ENCODE measurements at regions not wholly inside any gene's neighbourhood (a gene's known extent, or its start where the extent isn't known, plus 50 kb on each side); places are given as distances from the start of the nearest gene placed in this dataset.

DNA sequence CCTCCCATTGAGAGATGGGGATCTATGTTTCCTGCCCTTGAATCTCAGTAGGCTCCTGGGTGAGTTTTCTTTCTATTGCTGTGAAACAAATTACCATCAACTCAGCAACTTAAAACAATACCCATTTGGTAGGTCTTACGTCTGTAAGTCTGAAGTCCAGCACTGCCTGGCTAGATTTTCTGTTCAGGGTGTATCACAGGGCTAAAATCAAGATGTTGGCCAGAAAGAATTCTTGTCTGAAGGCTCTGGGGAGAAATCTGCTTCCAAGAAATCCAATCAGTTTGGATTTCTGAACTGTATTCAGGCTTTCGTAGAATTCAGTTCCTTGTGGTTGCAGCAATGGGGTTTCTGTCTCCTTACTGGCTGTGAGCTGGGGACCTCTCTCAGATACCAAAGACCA is 99.6 kb upstream of the SLC24A3 start:
- no peaks in the 10 kb centered on the region for H3K36me3 ChIP-seq (ENCODE audit: control insufficient read depth in 1 of 2, insufficient read depth in 2 of 2, low read length in 2 of 2)
- H3K4me3 ChIP-seq (ENCODE audit: low read depth in 1 of 2, low read length in 2 of 2): no peak overlapping the region
- H3K4me1 ChIP-seq (ENCODE audit: control insufficient read depth in 1 of 2, insufficient read depth in 2 of 2, low read length in 2 of 2): no peaks in the 10 kb centered on the region
- H3K27ac ChIP-seq (ENCODE audit: low read length): no peak overlapping the region
- no peaks in the 10 kb centered on the region for H3K9me3 ChIP-seq (ENCODE audit: control insufficient read depth in 1 of 2, low read length in 2 of 2)
- H3K27me3 ChIP-seq (ENCODE audit: low read depth, low read length): no peaks in the 10 kb centered on the region

DNA sequence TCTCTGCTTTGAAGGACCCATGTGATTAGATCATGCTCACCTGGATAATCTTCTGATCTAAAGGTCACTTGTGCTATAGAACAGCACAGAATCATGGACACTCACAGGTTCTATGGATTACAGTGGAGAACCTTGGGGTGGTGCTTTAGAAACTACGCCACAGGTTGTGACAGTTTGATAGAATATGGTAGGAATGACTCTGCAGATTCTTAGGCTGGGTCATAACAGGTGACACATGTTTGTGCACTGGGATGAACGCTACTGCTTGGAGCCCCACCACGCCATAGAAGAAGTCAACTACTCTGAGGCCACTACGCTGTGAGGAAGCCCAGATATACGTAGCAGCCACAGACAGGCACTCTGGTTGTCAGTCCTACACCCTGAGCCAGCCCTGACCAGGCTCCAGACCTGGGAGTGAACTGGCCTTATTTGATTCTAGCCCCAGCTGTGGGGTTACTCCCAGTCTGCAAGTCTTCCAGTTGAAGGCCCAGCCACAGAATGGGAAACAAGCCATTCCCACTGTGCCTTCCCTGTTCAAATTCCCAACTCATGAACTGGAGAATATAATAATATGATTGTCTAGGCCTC is 99.0 kb upstream of the SLC24A3 start:
- Histone ChIP-seq H3K9me3 (ENCODE audit: control insufficient read depth in 1 of 2, low read length in 2 of 2) (no peaks in the 10 kb centered on the region), H3K4me1 (ENCODE audit: control insufficient read depth in 1 of 2, insufficient read depth in 2 of 2, low read length in 2 of 2) (no peaks in the 10 kb centered on the region), H3K36me3 (ENCODE audit: control insufficient read depth in 1 of 2, insufficient read depth in 2 of 2, low read length in 2 of 2) (no peaks in the 10 kb centered on the region), H3K4me3 (ENCODE audit: low read depth in 1 of 2, low read length in 2 of 2) (no peak overlapping the region), H3K27ac (ENCODE audit: low read length) (no peak overlapping the region), H3K27me3 (ENCODE audit: low read depth, low read length) (no peaks in the 10 kb centered on the region)

DNA sequence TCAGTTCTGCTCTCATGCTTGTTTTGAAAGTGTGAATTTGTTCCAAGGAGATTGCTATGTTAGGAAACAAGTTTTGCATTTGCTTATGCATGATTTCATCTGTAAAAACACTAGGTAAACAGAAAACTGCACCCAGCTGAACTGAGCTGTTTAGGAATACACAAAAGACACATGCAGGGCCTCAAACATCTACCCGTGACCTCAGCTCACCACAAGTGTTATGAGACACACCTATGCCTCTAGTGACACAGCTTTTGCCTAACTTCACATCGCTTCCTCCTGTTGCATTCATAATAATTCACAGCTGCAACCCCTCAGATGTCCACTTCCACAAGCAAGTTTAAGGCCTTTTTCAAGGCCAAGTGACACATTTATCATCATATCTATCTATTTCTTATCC is 98.0 kb upstream of the SLC24A3 start:
- no peaks in the 10 kb centered on the region for H3K9me3 ChIP-seq (ENCODE audit: control insufficient read depth in 1 of 2, low read length in 2 of 2)
- H3K36me3 ChIP-seq (ENCODE audit: control insufficient read depth in 1 of 2, insufficient read depth in 2 of 2, low read length in 2 of 2): no peaks in the 10 kb centered on the region
- H3K4me1 ChIP-seq (ENCODE audit: control insufficient read depth in 1 of 2, insufficient read depth in 2 of 2, low read length in 2 of 2): no peaks in the 10 kb centered on the region
- no peaks in the 10 kb centered on the region for H3K27me3 ChIP-seq (ENCODE audit: low read depth, low read length)
- no peak overlapping the region for H3K4me3 ChIP-seq (ENCODE audit: low read depth in 1 of 2, low read length in 2 of 2)
- no peak overlapping the region for H3K27ac ChIP-seq (ENCODE audit: low read length)

DNA sequence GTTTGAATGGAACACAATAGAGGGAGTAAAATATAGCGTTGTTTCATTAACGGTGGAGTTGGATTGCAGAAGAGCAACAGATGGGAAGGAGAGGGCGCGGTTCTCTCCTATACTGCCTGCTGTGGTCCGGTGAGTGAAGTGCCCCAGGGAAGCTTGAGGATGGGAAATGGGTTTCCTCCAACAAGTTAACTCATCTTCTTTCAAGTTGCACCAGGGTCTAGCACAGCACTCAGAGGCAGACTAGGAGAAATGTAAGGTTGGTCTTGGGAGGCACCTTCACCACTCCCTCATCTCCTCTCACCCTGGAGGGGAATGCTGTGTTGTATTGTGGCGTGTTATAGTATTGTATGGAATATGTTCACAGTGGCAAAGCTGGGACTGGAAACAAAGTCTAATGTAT is 96.9 kb upstream of the SLC24A3 start:
- no peaks in the 10 kb centered on the region for H3K36me3 ChIP-seq (ENCODE audit: control insufficient read depth in 1 of 2, insufficient read depth in 2 of 2, low read length in 2 of 2)
- H3K9me3 ChIP-seq (ENCODE audit: control insufficient read depth in 1 of 2, low read length in 2 of 2): no peaks in the 10 kb centered on the region

DNA sequence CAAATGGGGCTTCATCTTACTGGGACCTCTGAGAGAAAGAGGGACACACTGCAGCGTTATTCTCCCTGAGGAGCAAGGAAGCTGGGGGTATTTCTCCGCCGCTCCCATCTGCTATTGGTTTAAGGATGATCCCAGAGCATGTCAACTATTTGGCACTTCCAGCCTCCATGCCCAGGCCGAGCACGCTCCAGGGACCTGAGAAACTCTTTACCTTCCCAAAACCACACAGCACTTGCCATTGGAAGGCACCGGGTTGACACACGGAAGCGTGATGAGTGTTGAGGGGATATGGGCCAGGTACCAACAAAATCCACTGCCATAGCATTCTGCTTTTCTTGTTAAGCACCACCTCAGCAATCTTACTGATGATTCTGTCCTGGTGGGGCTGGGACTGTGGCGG is 92.4 kb upstream of the SLC24A3 start:
- Histone ChIP-seq H3K27ac (ENCODE audit: low read length) (no peak overlapping the region), H3K36me3 (ENCODE audit: control insufficient read depth in 1 of 2, insufficient read depth in 2 of 2, low read length in 2 of 2) (no peaks in the 10 kb centered on the region), H3K4me1 (ENCODE audit: control insufficient read depth in 1 of 2, insufficient read depth in 2 of 2, low read length in 2 of 2) (peaks cover 0 to 7% of the 10 kb centered on the region in 2 donors), H3K9me3 (ENCODE audit: control insufficient read depth in 1 of 2, low read length in 2 of 2) (no peaks in the 10 kb centered on the region), H3K27me3 (ENCODE audit: low read depth, low read length) (no peaks in the 10 kb centered on the region), H3K4me3 (ENCODE audit: low read depth in 1 of 2, low read length in 2 of 2) (no peak overlapping the region)

More for the DNA sequence above, 96.9 kb upstream of the SLC24A3 start:
- Histone ChIP-seq H3K27ac (ENCODE audit: low read length) (no peak overlapping the region), H3K4me3 (ENCODE audit: low read depth in 1 of 2, low read length in 2 of 2) (no peak overlapping the region), H3K27me3 (ENCODE audit: low read depth, low read length) (no peaks in the 10 kb centered on the region), H3K4me1 (ENCODE audit: control insufficient read depth in 1 of 2, insufficient read depth in 2 of 2, low read length in 2 of 2) (no peaks in the 10 kb centered on the region)

DNA sequence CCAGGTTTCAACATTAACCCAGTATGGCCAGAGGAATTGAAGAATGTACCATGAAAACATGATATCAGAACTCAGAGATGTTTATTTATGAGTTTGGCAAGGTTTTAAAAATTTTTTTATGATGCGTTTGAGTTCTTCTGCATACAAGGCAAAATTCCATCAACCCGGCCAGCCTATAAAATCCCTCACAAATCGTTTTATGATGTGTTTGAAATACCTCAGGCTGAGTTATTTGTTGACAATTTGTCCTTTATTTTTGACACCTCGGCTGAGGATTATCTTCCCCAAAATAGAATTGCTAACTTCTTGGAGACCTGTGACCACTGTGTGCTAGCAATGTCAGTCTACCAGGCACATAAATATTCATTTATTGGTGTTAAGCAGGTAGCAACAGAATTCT is 91.9 kb upstream of the SLC24A3 start:
- H3K9me3 ChIP-seq (ENCODE audit: control insufficient read depth in 1 of 2, low read length in 2 of 2): no peaks in the 10 kb centered on the region
- H3K4me1 ChIP-seq (ENCODE audit: control insufficient read depth in 1 of 2, insufficient read depth in 2 of 2, low read length in 2 of 2): peaks cover 0 to 7% of the 10 kb centered on the region in 2 donors

DNA sequence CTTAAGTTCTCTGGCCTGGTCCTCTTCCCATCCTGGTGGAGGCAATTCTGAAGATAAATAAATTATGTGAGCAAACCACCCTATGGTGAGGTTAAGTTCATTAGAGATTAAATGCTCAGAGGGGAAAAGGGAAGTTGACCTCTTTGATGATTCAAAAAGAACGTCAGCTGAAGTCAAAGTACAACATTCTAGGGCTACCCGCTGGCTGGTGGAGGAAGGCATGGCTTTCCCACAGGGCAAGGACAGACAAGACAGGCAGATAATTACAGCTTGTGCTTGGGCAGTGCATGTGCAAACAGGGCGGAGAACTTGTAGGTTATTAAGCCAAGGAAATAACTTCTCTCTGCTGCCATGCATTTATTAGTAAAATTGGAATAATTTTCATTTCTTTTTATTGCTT is 91.0 kb upstream of the SLC24A3 start:
- H3K36me3 ChIP-seq (ENCODE audit: control insufficient read depth in 1 of 2, insufficient read depth in 2 of 2, low read length in 2 of 2): no peaks in the 10 kb centered on the region
- H3K27me3 ChIP-seq (ENCODE audit: low read depth, low read length): no peaks in the 10 kb centered on the region
- H3K4me1 ChIP-seq (ENCODE audit: control insufficient read depth in 1 of 2, insufficient read depth in 2 of 2, low read length in 2 of 2): peaks cover 0 to 7% of the 10 kb centered on the region in 2 donors
- H3K4me3 ChIP-seq (ENCODE audit: low read depth in 1 of 2, low read length in 2 of 2): no peak overlapping the region
- H3K9me3 ChIP-seq (ENCODE audit: control insufficient read depth in 1 of 2, low read length in 2 of 2): no peaks in the 10 kb centered on the region
- no peak overlapping the region for H3K27ac ChIP-seq (ENCODE audit: low read length)

More for the DNA sequence above, 91.9 kb upstream of the SLC24A3 start:
- Histone ChIP-seq H3K27me3 (ENCODE audit: low read depth, low read length) (no peaks in the 10 kb centered on the region), H3K36me3 (ENCODE audit: control insufficient read depth in 1 of 2, insufficient read depth in 2 of 2, low read length in 2 of 2) (no peaks in the 10 kb centered on the region), H3K27ac (ENCODE audit: low read length) (no peak overlapping the region), H3K4me3 (ENCODE audit: low read depth in 1 of 2, low read length in 2 of 2) (no peak overlapping the region)

DNA sequence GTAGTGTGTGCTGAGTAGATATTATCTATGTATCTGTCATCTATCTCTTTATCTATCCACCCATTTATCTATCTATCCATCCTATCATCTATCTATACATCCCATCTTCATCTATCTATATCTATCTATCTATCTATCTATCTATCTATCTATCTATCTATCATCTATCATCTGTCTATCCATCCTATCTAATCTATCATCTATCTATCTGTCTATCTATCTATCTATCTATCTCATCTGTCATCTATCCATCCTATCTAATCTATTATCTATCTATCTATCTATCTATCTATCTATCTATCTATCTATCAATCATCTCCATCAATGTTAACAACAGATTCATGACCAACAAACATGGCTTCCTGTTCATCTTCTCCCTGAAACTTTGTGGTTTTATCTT is 90.5 kb upstream of the SLC24A3 start:
- H3K4me1 ChIP-seq (ENCODE audit: control insufficient read depth in 1 of 2, insufficient read depth in 2 of 2, low read length in 2 of 2): peaks cover 0 to 7% of the 10 kb centered on the region in 2 donors
- no peak overlapping the region for H3K4me3 ChIP-seq (ENCODE audit: low read depth in 1 of 2, low read length in 2 of 2)
- no peaks in the 10 kb centered on the region for H3K9me3 ChIP-seq (ENCODE audit: control insufficient read depth in 1 of 2, low read length in 2 of 2)
- no peak overlapping the region for H3K27ac ChIP-seq (ENCODE audit: low read length)
- H3K36me3 ChIP-seq (ENCODE audit: control insufficient read depth in 1 of 2, insufficient read depth in 2 of 2, low read length in 2 of 2): no peaks in the 10 kb centered on the region
- no peaks in the 10 kb centered on the region for H3K27me3 ChIP-seq (ENCODE audit: low read depth, low read length)

DNA sequence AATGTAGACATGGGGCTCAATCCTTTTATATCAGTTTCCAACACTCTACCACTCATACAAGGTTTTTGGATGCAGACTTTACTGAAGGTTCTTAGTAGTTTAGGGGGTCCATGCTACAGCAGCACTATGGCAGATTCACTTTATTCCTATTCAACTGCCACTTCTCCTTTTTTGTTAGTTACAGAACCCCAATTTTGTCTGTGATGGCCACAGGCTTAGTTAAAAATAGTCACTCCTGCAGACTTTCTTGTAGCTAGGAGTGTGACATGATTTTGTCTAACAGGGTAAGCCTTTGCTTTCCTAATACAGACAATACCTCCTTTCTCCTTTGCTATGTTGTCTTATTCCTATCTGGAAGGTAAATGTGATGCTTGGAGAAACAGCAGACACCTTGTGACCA is 90.0 kb upstream of the SLC24A3 start:
- no peaks in the 10 kb centered on the region for H3K36me3 ChIP-seq (ENCODE audit: control insufficient read depth in 1 of 2, insufficient read depth in 2 of 2, low read length in 2 of 2)
- H3K9me3 ChIP-seq (ENCODE audit: control insufficient read depth in 1 of 2, low read length in 2 of 2): no peaks in the 10 kb centered on the region
- H3K4me3 ChIP-seq (ENCODE audit: low read depth in 1 of 2, low read length in 2 of 2): no peak overlapping the region
- peaks cover 0 to 7% of the 10 kb centered on the region in 2 donors for H3K4me1 ChIP-seq (ENCODE audit: control insufficient read depth in 1 of 2, insufficient read depth in 2 of 2, low read length in 2 of 2)
- no peaks in the 10 kb centered on the region for H3K27me3 ChIP-seq (ENCODE audit: low read depth, low read length)
- H3K27ac ChIP-seq (ENCODE audit: low read length): no peak overlapping the region

DNA sequence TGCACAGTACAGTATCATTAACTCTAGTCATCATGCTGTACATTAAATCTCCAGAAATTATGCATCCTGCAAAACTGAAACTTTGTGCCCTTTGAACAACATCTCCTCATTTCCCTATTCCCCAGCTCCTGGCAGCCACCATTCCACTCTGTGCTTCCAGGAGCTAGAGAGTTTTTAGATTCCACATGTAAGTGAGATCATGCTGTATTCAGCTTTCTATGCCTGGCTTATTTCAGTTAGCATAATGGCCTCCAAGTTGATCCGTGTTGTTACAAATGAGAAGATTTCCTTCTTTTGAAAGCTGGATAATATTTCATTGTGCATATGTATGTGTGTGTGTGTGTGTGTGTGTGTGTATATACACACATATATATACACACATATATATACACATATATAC is 86.9 kb upstream of the SLC24A3 start:
- H3K36me3 ChIP-seq (ENCODE audit: control insufficient read depth in 1 of 2, insufficient read depth in 2 of 2, low read length in 2 of 2): no peaks in the 10 kb centered on the region
- peaks cover 0 to 7% of the 10 kb centered on the region in 2 donors for H3K4me1 ChIP-seq (ENCODE audit: control insufficient read depth in 1 of 2, insufficient read depth in 2 of 2, low read length in 2 of 2)

DNA sequence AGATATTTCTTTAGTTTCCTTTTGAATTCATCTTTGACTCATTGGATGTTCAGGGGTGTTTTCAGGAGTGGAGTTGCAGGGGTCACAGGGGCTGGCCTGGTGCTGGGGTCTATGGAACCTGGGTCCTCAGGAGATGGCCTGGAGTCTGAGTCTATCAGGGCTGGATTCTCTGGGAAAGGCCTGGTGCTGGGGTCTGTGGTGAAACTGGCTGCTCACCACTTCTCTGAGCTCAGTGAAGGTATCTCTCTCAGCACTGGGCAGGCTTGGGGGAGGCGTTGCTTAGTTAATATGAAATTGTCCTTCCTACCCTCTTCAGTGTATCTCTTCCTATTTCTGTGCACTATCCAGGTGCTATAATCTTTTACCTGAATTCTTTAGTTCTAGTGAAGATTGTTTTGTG is 83.1 kb upstream of the SLC24A3 start:
- Histone ChIP-seq H3K4me1 (ENCODE audit: control insufficient read depth in 1 of 2, insufficient read depth in 2 of 2, low read length in 2 of 2) (no peaks in the 10 kb centered on the region), H3K27me3 (ENCODE audit: low read depth, low read length) (no peaks in the 10 kb centered on the region), H3K36me3 (ENCODE audit: control insufficient read depth in 1 of 2, insufficient read depth in 2 of 2, low read length in 2 of 2) (no peaks in the 10 kb centered on the region), H3K4me3 (ENCODE audit: low read depth in 1 of 2, low read length in 2 of 2) (no peak overlapping the region), H3K9me3 (ENCODE audit: control insufficient read depth in 1 of 2, low read length in 2 of 2) (no peaks in the 10 kb centered on the region), H3K27ac (ENCODE audit: low read length) (no peak overlapping the region)

More for the DNA sequence above, 86.9 kb upstream of the SLC24A3 start:
- Histone ChIP-seq H3K27me3 (ENCODE audit: low read depth, low read length) (no peaks in the 10 kb centered on the region), H3K9me3 (ENCODE audit: control insufficient read depth in 1 of 2, low read length in 2 of 2) (no peaks in the 10 kb centered on the region), H3K4me3 (ENCODE audit: low read depth in 1 of 2, low read length in 2 of 2) (no peak overlapping the region), H3K27ac (ENCODE audit: low read length) (no peak overlapping the region)

DNA sequence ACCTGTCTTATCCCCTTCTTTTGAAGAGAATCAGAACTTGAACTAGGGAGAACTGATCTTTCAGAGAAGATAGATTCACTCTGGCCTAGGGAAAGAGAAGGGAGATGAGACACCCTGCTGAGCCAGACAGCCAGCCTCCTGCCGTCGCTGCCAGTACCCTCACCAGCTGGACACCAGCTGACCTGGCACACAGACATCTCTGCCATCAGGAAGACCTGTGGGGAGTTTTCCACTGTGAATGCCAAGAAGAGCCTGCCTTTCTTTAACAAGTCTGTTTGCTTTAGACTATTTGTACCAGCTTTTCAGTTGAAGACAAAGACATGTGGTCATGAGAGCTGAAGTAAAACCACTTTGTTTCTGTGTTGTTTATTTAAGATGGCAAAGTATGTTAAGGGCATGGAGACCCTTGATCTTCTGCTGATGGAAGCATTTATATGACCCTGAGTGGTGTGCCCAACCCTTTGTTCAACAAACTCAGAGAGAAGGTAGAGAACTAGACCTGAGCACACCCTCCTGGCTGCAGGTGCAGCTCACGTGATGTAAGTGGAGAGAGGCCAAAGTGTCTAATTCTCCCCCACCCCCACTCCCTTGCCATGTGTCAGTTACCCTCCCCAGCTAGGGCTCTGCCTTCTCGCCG is 82.3 kb upstream of the SLC24A3 start:
- H3K36me3 ChIP-seq (ENCODE audit: control insufficient read depth in 1 of 2, insufficient read depth in 2 of 2, low read length in 2 of 2): no peaks in the 10 kb centered on the region
- H3K4me3 ChIP-seq (ENCODE audit: low read depth in 1 of 2, low read length in 2 of 2): no peak overlapping the region
- H3K27me3 ChIP-seq (ENCODE audit: low read depth, low read length): no peaks in the 10 kb centered on the region
- peaks cover 0 to 3% of the 10 kb centered on the region in 2 donors for H3K9me3 ChIP-seq (ENCODE audit: control insufficient read depth in 1 of 2, low read length in 2 of 2)
- H3K27ac ChIP-seq (ENCODE audit: low read length): no peak overlapping the region
- no peaks in the 10 kb centered on the region for H3K4me1 ChIP-seq (ENCODE audit: control insufficient read depth in 1 of 2, insufficient read depth in 2 of 2, low read length in 2 of 2)

All from muscle layer of duodenum (tissue), 2 donors.